GM10266 (cell line): ENCODE measurements at regions not wholly inside any gene's neighbourhood (a gene's known extent, or its start where the extent isn't known, plus 50 kb on each side); places are given as distances from the start of the nearest gene placed in this dataset.
"Not testable (repeated sequence)": the region's sequence is repeated elsewhere in the genome, so short reads cannot be mapped to it uniquely, and the experiment has no call there.

Experiments used
- DNase-seq: peaks from one replicate; pipeline ENCODE4 v3.0.0; 2012; ENCODE audit errors: extremely low spot score
- CTCF ChIP-seq: IDR thresholded peaks from 2 replicates; pipeline ENCODE4 v1.5.1; 2012; ENCODE audit warnings: mild to moderate bottlenecking, low read depth; ENCODE audit not compliant: control insufficient read depth, insufficient read depth; ENCODE audit errors: missing control alignments

DNA sequence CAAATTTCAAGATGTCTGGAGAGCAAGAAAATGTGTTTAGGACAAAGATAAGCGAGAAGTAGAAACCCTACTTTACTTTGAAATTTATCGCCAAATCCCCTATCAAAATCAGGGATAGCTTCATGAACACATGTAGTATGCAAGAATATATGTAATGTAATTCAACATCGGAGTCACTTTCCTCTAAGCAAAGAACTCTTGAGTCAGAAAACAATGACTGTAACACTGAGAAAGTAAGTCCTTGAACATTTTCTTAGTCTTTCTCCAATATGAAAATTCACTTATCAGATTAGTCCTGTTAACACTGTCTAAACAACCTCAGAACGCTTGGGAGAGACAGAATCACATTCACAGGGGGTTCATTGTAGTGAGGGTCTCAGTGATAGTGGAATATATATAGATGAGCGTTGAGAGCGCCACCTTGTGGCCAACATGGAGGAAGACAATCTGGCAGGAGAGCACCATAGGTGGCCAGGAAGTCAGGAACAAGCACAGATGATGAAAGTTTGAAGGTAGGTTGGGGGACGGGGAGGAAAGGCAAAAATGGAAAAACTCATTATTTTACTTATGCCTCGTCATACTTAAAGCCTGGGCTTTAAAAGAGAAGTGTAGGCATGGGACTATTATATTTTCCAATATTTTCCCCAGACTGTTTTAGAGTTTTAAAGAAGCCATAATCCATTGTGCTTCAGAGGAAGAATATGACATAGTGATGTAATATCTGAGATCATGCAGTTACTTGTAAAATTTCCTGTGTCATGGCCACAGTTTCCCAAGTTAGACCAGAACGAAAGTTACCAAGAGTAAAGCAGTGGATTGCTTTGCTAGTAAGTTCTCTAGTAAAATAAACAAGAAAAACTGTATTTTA is 115.5 kb upstream of the GNAI1 start:
- TF ChIP-seq CTCF = peak; percentile 85
- peak; percentile 54 for DNase-seq

GRCh38 chr7:80017101-80017698 is 117.4 kb upstream of the GNAI1 start:
- no peak for TF ChIP-seq CTCF
- no peak for DNase-seq

DNA sequence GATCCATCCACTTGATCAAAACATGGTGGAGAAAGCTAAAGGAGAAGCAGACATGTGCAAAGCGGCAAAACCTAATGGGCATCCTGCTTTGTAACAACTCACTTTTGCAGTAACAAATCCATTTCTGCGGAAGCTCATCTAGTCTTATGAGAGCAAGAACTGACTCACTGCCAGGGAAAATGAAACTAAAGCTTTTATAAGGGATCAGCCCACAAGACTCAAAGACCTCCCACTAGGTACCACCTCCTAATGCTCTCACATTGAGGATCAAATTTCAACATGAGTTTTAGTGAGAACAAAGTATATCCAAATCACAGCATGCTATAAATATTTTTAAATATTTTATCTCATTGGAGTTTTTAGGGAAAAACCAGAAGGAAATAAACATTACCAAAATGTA is 120.1 kb upstream of the GNAI1 start:
- no peak for DNase-seq
- TF ChIP-seq CTCF = no peak

DNA sequence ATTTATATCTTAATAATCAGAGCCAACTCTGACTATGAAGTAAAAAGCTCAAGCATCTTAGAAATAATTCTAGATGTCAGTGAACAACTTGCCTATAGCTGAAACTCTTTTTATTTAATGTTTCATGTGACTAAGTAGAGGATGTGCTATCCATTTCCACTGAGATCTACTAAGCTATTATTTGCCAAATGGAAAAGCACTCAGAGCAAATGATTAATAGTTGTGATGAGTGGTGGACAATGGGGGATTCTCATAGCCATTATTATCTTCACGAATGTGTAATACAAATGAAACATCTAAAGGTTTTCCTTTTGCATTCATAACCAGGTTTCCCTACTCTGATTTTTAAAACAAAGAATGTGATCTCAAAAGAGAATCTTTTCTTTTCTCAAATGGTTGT is 126.6 kb upstream of the GNAI1 start:
- no peak for TF ChIP-seq CTCF
- DNase-seq = no peak

- no peak for TF ChIP-seq CTCF
- no peak for DNase-seq
Observed at GRCh38 chr7:80002865-80003264, 131.8 kb upstream of the GNAI1 start.

DNA sequence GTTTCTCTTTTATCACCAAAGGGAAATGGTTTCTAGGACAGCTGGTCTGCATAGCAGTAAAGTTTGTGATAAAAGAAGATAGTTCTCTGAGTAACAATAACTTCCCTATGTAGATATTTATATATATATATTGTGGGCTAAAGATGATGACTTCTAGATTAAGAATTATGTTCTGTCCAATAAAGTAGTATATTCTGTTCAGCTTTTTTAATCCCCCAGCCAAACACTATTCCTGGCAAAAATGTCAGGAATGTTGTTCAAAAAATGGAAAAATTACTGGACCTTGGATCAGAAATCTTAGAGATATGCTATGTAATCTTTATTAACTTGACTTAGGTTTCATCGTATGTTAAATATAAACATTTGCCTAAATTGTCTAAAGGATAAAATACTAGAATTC is 136.3 kb upstream of the GNAI1 start:
- no peak for DNase-seq
- no peak for TF ChIP-seq CTCF

DNA sequence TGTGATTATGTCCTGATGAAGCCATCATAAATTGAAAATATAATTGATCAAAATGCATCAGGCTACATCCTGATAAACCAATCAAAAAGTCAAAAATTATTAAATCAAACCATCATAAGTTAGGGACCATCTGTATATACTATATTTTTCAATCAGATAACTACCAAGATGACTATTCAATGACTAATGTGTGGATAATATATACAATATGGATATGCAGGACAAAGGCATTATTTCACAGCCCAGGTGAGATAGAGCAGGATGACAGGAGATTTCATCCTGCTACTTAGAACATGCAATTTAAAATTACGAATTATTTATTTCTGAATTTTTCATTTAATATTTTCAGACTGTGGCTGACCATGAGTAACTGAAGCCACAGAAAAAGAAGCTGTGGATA is 137.3 kb upstream of the GNAI1 start:
- no peak for DNase-seq
- TF ChIP-seq CTCF = no peak

GRCh38 chr7:79995741-79996140 is 138.9 kb upstream of the GNAI1 start:
- DNase-seq = not testable (repeated sequence)
